Fibroblast of pulmonary artery (primary cell): ENCODE measurements at regions not wholly inside any gene's neighbourhood (a gene's known extent, or its start where the extent isn't known, plus 50 kb on each side); places are given as distances from the start of the nearest gene placed in this dataset.
"Not testable (repeated sequence)": the region's sequence is repeated elsewhere in the genome, so short reads cannot be mapped to it uniquely, and the experiment has no call there.

Source experiments
- DNase-seq: peaks from one replicate; pipeline ENCODE4 v3.0.0-alpha.2; 2010; ENCODE audit warnings: low read depth
- H3K4me3 ChIP-seq: replicated peaks from 2 replicates; pipeline ENCODE4 v1.5.1; 2011; ENCODE audit warnings: low read depth, mild to moderate bottlenecking, control low read depth, low read length, moderate library complexity
- TF ChIP-seq, protein P1 (sequence below): IDR thresholded peaks from 2 replicates; pipeline ENCODE4 v1.5.1; 2011; ENCODE audit warnings: mild to moderate bottlenecking, control low read depth, low read length, inconsistent platforms; ENCODE audit errors: missing control alignments

DNA sequence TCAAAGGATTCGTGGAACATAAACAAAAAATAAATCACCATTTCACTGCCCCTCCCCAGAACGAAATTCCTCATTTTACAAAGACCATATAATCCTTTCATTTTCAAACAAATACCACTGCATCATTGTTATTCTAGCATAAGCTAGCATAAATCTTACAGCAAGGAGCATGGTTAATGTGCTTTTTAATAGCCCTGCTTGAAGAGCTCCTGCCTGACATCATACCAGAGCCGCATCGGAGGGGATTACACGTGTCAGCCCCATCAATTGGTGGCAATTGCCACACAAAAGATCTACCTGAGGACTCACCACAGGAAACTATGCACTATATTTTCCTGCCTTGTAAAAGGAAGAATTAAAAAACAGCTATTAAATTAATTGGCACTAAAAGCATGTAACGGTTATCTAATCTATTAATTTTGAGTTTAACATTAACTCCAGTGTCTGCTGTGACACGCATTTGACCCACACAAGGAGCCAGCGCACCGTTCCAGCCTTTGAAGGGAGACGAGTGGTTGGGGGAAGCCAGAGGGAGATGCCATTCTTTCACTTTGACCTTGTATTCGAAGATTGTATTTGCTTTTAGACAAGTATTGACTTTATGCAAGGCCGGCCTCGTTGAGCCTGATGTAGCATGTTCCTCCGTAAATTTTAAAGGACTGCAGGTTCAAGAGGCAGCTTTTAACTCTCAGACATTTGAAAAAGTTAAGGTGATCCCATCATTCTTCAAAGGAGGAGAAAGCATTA, 261.1 kb upstream of the RNF32 start:
- TF ChIP-seq, protein P1, sequence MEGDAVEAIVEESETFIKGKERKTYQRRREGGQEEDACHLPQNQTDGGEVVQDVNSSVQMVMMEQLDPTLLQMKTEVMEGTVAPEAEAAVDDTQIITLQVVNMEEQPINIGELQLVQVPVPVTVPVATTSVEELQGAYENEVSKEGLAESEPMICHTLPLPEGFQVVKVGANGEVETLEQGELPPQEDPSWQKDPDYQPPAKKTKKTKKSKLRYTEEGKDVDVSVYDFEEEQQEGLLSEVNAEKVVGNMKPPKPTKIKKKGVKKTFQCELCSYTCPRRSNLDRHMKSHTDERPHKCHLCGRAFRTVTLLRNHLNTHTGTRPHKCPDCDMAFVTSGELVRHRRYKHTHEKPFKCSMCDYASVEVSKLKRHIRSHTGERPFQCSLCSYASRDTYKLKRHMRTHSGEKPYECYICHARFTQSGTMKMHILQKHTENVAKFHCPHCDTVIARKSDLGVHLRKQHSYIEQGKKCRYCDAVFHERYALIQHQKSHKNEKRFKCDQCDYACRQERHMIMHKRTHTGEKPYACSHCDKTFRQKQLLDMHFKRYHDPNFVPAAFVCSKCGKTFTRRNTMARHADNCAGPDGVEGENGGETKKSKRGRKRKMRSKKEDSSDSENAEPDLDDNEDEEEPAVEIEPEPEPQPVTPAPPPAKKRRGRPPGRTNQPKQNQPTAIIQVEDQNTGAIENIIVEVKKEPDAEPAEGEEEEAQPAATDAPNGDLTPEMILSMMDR = no peak
- DNase-seq = no peak
- no peak overlapping the region for H3K4me3 ChIP-seq

DNA sequence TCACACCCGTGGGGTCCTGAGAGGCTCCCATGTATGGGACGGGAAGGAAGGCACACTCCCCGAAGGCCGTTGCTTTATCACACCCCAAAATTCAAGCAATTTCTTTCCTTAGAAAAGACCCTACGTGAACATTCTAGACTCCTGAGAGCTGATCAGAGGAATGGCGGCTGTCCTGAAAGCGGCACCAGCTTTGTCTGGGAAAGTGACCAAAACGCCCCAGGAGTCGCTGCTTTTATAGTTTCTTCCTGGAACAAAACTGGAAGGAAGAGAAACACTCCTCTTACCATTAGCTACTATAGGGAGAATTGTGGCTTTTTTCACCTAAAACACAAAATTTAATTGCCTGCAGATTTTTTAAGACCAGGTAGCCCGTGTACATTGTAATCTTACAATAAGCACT, 261.8 kb upstream of the RNF32 start:
- no peak overlapping the region for H3K4me3 ChIP-seq
- TF ChIP-seq, protein P1 = no peak
- DNase-seq = no peak

DNA sequence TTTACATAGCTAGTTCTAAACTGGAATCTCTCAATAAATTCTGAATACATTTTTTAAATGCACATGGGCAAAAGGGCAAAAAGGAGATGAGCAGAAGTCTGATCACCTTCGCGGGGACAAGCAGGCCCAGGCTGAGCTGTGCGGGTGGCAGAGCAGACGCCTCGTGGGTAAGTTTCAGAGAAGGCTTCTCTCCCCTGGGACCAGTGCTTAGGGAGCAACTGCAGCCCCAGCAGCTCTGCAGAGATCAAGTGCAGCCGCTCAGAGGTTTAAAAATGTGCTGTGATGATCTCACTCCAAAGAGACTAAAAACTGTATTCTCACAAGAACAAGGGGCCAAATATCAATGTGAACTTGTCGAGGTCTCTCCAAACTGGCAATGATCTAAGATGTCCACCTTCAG, 264.3 kb upstream of the RNF32 start:
- no peak for DNase-seq
- no peak overlapping the region for H3K4me3 ChIP-seq
- TF ChIP-seq, protein P1 = no peak

DNA sequence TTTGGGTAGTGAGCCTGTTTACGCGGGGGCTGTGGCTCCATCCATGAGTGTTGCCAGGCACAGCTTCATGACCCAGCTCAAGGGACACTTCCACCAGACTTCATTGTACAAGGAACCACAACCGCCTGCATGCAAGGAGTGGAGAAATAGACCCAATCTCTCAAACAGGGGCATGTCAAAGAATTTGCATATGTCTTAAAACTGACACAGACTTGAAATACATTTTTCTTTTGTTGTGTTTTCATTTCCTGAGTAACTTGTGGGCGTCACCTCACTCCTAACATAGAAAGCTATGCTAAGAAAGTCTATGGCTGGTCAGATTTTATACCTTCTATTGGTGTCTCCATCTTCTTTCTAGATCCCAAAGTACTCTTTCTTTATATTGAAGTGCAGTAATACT, 266.2 kb upstream of the RNF32 start:
- DNase-seq = no peak
- TF ChIP-seq, protein P1 = no peak
- no peak overlapping the region for H3K4me3 ChIP-seq

DNA sequence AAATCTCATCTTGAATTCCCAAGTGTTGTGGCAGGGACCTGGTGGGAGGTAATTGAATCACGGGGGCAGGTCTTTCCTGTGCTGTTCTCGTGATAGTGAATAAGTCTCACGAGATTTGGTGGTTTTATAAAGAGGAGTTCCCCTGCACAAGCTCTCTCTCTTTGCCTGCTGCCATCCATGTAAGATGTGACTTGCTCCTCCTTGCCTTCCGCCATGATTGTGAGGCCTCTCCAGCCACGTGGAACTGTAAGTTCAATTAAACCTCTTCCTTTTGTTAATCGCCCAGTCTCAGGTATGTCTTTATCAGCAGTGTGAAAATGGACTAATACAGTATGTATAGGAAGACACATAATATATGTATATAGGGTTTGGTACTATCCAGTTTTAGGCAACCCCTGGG, 270.6 kb upstream of the RNF32 start:
- H3K4me3 ChIP-seq, DNase-seq: not testable (repeated sequence)

DNA sequence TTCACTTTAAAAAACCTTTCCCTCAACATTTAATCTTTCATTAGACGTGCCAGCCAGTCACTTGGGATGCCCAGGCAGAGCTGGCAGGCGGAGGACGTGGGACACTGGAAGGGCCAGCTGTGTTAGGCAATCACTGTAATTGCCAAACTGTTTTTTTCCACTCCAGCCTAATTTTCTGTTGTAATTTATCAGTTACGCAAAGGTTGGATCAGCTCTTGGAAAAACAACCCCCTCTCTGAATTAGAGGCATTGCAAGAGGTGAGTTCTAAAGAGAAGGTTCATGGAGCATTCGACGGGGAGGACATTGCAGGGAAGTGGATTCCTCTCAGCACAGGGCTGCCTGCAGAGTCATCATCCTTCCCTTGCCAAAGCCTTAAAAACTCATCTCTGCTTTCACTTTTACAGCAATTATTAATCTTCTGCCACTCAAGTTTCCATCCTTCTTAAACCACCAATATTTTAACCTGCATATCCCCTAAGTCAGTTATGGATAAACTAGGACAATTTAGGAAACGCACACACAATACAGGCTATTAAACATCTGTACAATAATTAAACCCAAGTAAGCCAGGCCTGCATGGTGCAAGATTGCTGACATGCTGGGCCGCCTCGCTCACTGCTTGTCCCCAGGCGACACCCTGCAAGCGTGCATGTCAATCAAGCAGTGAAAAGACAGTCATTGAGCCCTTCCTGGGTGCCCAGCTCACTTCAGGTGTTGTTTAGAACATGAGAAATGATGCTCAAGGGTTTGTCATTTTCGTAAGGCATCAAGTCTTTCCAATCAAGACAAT, 272.3 kb upstream of the RNF32 start:
- H3K4me3 ChIP-seq = no peak overlapping the region
- no peak for DNase-seq
- TF ChIP-seq, protein P1 = no peak

DNA sequence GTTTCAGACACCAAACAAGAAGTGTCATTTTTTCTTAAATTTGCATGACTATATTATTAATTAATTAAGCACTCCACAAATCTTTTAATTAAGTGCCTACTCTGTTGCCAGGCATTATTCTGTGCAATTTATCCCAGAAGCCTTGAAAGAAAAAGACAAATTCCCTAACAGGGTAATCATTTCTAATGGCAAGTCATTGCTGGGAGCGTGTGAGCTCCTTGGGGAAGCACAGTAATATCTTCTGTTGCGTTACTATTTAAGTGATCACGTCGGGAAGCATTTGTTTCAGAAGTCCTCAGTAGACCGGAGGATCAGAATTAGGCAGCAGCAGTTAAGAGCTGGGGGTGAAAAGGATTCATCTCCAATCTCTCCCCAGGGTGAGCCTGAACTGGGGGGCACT, 276.8 kb upstream of the RNF32 start:
- H3K4me3 ChIP-seq = no peak overlapping the region
- TF ChIP-seq, protein P1 = no peak
- no peak for DNase-seq
